ENCODE measurements at regions not wholly inside any gene's neighbourhood (a gene's known extent, or its start where the extent isn't known, plus 50 kb on each side); places are given as distances from the start of the nearest gene placed in this dataset.

DNA sequence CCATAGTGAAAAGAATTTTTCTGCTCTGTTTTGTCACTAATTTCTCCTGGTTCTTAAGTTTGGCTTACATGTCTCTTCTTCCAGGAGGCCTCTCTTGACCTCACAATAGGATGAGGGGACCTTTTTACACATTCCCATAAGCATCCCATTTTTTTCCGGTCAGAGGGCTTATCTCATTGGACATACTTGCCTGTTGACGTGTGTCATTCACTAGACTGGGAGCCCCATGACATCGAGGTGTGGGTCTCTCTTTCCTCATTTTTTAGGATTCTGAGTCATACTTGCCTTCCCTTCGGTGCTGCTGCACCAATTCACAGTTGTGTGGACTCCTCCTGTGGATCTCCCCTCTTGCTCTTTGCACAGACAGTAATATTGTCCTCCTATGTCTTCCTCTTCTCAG, 601.8 kb downstream of the GATA3 start:
- no peak overlapping the region for H3K4me3 ChIP-seq
- TF ChIP-seq, protein P1, sequence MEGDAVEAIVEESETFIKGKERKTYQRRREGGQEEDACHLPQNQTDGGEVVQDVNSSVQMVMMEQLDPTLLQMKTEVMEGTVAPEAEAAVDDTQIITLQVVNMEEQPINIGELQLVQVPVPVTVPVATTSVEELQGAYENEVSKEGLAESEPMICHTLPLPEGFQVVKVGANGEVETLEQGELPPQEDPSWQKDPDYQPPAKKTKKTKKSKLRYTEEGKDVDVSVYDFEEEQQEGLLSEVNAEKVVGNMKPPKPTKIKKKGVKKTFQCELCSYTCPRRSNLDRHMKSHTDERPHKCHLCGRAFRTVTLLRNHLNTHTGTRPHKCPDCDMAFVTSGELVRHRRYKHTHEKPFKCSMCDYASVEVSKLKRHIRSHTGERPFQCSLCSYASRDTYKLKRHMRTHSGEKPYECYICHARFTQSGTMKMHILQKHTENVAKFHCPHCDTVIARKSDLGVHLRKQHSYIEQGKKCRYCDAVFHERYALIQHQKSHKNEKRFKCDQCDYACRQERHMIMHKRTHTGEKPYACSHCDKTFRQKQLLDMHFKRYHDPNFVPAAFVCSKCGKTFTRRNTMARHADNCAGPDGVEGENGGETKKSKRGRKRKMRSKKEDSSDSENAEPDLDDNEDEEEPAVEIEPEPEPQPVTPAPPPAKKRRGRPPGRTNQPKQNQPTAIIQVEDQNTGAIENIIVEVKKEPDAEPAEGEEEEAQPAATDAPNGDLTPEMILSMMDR (IDR thresholded peaks at IDR 0.05): no peak
- H3K27ac ChIP-seq: no peak overlapping the region
- no peak for DNase-seq
- no peaks in the 10 kb centered on the region for H3K27me3 ChIP-seq
- ATAC-seq: no peak
- no peaks in the 10 kb centered on the region for H3K4me1 ChIP-seq
- intact Hi-C loops (cut with DNase I): no loop called here
- H3K9me3 ChIP-seq: no peaks in the 10 kb centered on the region
- no peaks in the 10 kb centered on the region for H3K36me3 ChIP-seq

DNA sequence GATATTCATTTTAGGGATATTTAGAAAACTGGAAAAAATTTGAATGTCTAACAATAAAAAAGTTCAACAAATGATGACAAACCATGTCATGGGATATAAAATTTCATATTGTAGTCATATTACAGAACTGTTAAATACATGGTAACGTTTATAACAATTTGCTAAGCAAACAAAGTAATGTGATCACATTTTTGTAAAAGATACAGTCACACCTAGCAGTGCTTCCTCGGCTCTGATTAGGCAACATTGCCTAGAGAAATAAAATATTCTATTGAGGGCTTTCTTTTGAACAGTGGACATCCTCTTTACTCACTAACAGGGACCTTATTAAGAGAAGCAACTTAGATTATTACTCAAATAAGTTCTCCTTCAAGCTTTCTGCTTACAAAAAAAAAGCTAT, 605.5 kb downstream of the GATA3 start:
- Histone ChIP-seq H3K4me1 (no peaks in the 10 kb centered on the region), H3K9me3 (no peaks in the 10 kb centered on the region), H3K4me3 (no peak overlapping the region), H3K27ac (no peak overlapping the region), H3K27me3 (no peaks in the 10 kb centered on the region), H3K36me3 (no peaks in the 10 kb centered on the region)
- intact Hi-C loops (cut with DNase I): no loop called here
- ATAC-seq (no peak), DNase-seq (no peak)
- TF ChIP-seq, protein P1 (IDR thresholded peaks at IDR 0.05): no peak

DNA sequence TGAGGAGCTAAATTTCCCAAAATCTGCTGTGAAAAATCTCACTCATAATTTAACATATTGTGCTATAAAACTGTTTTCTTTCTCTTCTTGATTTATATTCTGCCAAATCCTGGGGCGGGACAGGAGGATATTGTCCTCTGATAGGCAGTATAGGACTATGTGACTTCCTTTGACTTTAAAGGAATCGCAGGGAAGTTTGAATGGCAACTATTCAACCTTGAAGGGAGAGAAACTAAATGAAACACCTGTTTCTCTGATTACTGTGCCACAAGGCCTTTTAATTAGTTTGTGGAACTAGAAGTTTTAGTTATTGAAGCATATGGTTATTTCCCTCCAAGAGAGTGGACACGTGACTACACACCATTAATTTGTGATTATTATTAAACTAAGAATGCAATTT, 607.4 kb downstream of the GATA3 start:
- Histone ChIP-seq H3K36me3 (no peaks in the 10 kb centered on the region), H3K4me3 (no peak overlapping the region), H3K4me1 (no peaks in the 10 kb centered on the region), H3K27me3 (no peaks in the 10 kb centered on the region), H3K9me3 (no peaks in the 10 kb centered on the region), H3K27ac (no peak overlapping the region)
- DNase-seq (no peak), ATAC-seq (no peak)
- TF ChIP-seq, protein P1 (IDR thresholded peaks at IDR 0.05): no peak
- intact Hi-C loops (cut with DNase I): no loop called here

DNA sequence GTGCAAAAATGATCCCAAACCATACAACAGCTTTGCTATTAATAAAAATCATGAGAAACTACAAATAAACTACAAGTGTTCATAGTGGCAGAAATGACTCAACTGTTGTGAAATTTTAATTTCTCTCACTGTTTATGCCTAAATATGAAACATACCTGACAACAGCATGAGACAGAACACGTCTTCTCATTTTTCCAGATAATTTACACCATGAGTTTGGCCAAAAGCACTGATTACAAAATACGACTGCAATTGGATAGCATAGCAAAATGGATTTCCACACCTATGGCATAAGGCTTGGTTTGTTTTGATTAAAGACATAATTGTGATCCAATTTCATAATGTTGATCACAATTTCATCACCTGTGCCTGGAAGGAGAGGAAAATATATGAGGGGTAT, 608.6 kb downstream of the GATA3 start:
- intact Hi-C loops (cut with DNase I): no loop called here
- H3K27me3 ChIP-seq: no peaks in the 10 kb centered on the region
- H3K4me1 ChIP-seq: no peaks in the 10 kb centered on the region
- ATAC-seq (no peak), DNase-seq (no peak)
- no peaks in the 10 kb centered on the region for H3K36me3 ChIP-seq
- no peaks in the 10 kb centered on the region for H3K9me3 ChIP-seq
- TF ChIP-seq, protein P1 (IDR thresholded peaks at IDR 0.05): no peak
- H3K27ac ChIP-seq: no peak overlapping the region
- H3K4me3 ChIP-seq: no peak overlapping the region

DNA sequence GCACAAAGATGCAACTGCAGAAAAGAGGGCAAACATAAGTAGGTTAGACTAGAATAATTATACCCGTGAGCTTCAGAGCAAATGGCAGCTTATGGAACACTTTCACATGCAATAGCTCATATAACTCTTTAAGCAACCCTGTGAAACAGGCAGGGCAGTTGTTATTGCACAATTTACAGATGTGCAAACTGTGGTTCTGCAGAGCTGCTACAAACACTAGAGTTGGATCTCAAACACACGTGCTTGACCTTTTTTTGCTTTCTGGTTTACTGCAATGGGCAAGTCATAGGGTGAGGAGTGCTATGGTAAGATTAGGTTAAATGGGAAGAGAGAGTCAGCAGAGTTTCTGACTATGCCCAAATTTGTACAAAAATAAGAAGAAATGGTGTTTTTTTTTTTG, 610.8 kb downstream of the GATA3 start:
- Histone ChIP-seq H3K9me3 (no peaks in the 10 kb centered on the region), H3K27ac (no peak overlapping the region), H3K4me3 (no peak overlapping the region), H3K4me1 (no peaks in the 10 kb centered on the region), H3K36me3 (no peaks in the 10 kb centered on the region), H3K27me3 (no peaks in the 10 kb centered on the region)
- intact Hi-C loops (cut with DNase I): no loop called here
- ATAC-seq: no peak
- TF ChIP-seq, protein P1 (IDR thresholded peaks at IDR 0.05): no peak
- no peak for DNase-seq

DNA sequence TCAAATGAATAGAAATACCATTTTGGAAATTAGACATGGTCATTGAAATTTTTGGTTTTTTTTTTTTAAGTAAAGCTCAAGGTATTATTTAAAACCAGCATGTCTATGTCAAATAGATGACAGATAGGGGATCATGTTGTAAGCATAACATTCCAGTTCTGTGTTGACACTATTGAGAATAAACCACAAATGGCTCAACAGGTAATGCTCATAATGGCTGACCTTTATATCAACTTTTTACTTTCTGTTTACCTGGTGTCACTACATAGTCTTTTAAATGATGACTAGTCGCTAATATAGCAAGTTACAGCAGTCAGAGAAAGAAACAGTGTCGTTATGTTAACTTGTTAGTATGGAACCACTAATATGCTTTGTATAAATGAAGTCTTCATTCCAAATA, 616.0 kb downstream of the GATA3 start:
- ATAC-seq (no peak), DNase-seq (no peak)
- no peak overlapping the region for H3K27ac ChIP-seq
- H3K4me1 ChIP-seq: no peaks in the 10 kb centered on the region
- H3K4me3 ChIP-seq: no peak overlapping the region
- no peaks in the 10 kb centered on the region for H3K36me3 ChIP-seq
- TF ChIP-seq, protein P1 (IDR thresholded peaks at IDR 0.05): no peak
- intact Hi-C loops (cut with DNase I): no loop called here
- peaks cover 6% of the 10 kb centered on the region for H3K9me3 ChIP-seq
- no peaks in the 10 kb centered on the region for H3K27me3 ChIP-seq
